ENCODE measurements at regions not wholly inside any gene's neighbourhood (a gene's known extent, or its start where the extent isn't known, plus 50 kb on each side); places are given as distances from the start of the nearest gene placed in this dataset.

- no peak for DNase-seq
Observed at GRCh38 chr20:63127700-63128364, 88.1 kb downstream of the YTHDF1 start.

- no peak for DNase-seq
Observed at GRCh38 chr20:63126876-63127699, 88.8 kb downstream of the YTHDF1 start.

- no peak for DNase-seq
Observed at GRCh38 chr20:63125838-63126601, 89.9 kb downstream of the YTHDF1 start.

- no peak for DNase-seq
Observed at GRCh38 chr20:63125581-63125837, 90.4 kb downstream of the YTHDF1 start.

- no peak for DNase-seq
Observed at GRCh38 chr20:63124782-63125580, 91.0 kb downstream of the YTHDF1 start.

- no peak for DNase-seq
Observed at GRCh38 chr20:63124092-63124781, 91.7 kb downstream of the YTHDF1 start.

GRCh38 chr20:63123331-63123741 is 92.6 kb downstream of the YTHDF1 start:
- no peak for DNase-seq

- no peak for DNase-seq
Observed at GRCh38 chr20:63122626-63123025, 93.3 kb downstream of the YTHDF1 start.

- DNase-seq = no peak
Observed at GRCh38 chr20:63121749-63122405, 94.1 kb downstream of the YTHDF1 start.

GRCh38 chr20:63121246-63121645 is 94.7 kb downstream of the YTHDF1 start:
- no peak for DNase-seq

GRCh38 chr20:63120808-63121090 is 95.2 kb downstream of the YTHDF1 start:
- no peak for DNase-seq

- no peak for DNase-seq
Observed at GRCh38 chr20:63119963-63120807, 95.7 kb downstream of the YTHDF1 start.

- no peak for DNase-seq
Observed at GRCh38 chr20:63119121-63119962, 96.6 kb downstream of the YTHDF1 start.

GRCh38 chr20:63118303-63119120 is 97.4 kb downstream of the YTHDF1 start:
- DNase-seq = no peak

- DNase-seq = no peak
Observed at GRCh38 chr20:63117661-63118302, 98.1 kb downstream of the YTHDF1 start.

- no peak for DNase-seq
Observed at GRCh38 chr20:63117151-63117550, 98.8 kb downstream of the YTHDF1 start.

GRCh38 chr20:63116412-63117106 is 99.4 kb downstream of the YTHDF1 start:
- DNase-seq = no peak

Measured in CD4-positive, alpha-beta T cell treated with Interleukin-4 for 4 hours (primary cell).